B cell (primary cell): ENCODE measurements at regions not wholly inside any gene's neighbourhood (a gene's known extent, or its start where the extent isn't known, plus 50 kb on each side); places are given as distances from the start of the nearest gene placed in this dataset.

Experiments used
- ATAC-seq: fragments of 200-7000 bp; cut with Tn5 transposase; one replicate; pipeline ENCODE4 v1.10.0; 2021; ENCODE audit warnings: low read depth, mild to moderate bottlenecking, moderate number of reproducible peaks, moderate library complexity
- CTCF ChIA-PET: fragments of 350-600 bp; sonication (Branson Sonifier 250); formaldehyde crosslinking; loops from one replicate; lab custom pipeline; 2021; ENCODE audit warnings: antibody characterized with exemption, inconsistent platforms; lab: Charles Lee
- POLR2A ChIA-PET: fragments of 350-600 bp; sonication (Branson Sonifier 250); formaldehyde crosslinking; loops from one replicate; lab custom pipeline; 2021; ENCODE audit warnings: antibody characterized with exemption; lab: Charles Lee
- DNase-seq: peaks from one replicate; pipeline ENCODE4 v3.0.0; 2013
- H2AFZ ChIP-seq: 2 replicates; pipeline ENCODE4 v1.6.1; 2012; ENCODE audit warnings: mild to moderate bottlenecking, low read depth, low read length; ENCODE audit not compliant: insufficient read depth, poor library complexity, severe bottlenecking
- H3K27ac ChIP-seq, 2 donors: 1 replicate in 1 of 2; 2 replicates in 1 of 2; pipeline ENCODE4 v1.5.1; 2012 to 2013; ENCODE audit warnings: low read length in 2 of 2, mild to moderate bottlenecking in 2 of 2, moderate library complexity in 1 of 2
- H3K27me3 ChIP-seq, 4 experiments: fragments of 200-600 bp in 1 of 4; sonication (generic) in 1 of 4; replicated peaks in 1 of 4; 1 replicate in 2 of 4; 2 replicates in 2 of 4; pipeline versions ENCODE4 v1.6.1 to v1.7.0; 2013 to 2016; ENCODE audit warnings: low read length in 3 of 4, mild to moderate bottlenecking in 2 of 4, mixed read lengths in 1 of 4, moderate library complexity in 1 of 4; ENCODE audit not compliant: insufficient read depth in 4 of 4, control insufficient read depth in 3 of 4; ENCODE audit errors: control extremely low read depth in 1 of 4
- H3K36me3 ChIP-seq, 2 experiments: replicated peaks in 1 of 2; 1 replicate in 1 of 2; 2 replicates in 1 of 2; pipeline versions ENCODE4 v1.6.1 to v1.7.1; 2013; ENCODE audit warnings: low read length in 1 of 2; ENCODE audit not compliant: insufficient read depth in 2 of 2, control insufficient read depth in 1 of 2; ENCODE audit errors: control extremely low read depth in 1 of 2, extremely low read depth in 1 of 2
- H3K4me1 ChIP-seq, 2 donors: fragments of 200-600 bp in 1 of 2; sonication (generic) in 1 of 2; 1 replicate in 1 of 2; 2 replicates in 1 of 2; pipeline versions ENCODE4 v1.5.1 to v1.6.1; 2013 to 2017; ENCODE audit warnings: low read length in 2 of 2; ENCODE audit not compliant: control insufficient read depth in 2 of 2, insufficient read depth in 2 of 2
- H3K4me2 ChIP-seq: replicated peaks from 2 replicates; pipeline ENCODE3; 2012; ENCODE audit warnings: mild to moderate bottlenecking, low read depth, low read length; ENCODE audit not compliant: poor library complexity, severe bottlenecking
- H3K4me3 ChIP-seq, 5 experiments: fragments of 200-600 bp in 1 of 5; sonication (generic) in 1 of 5; 1 replicate in 3 of 5; 2 replicates in 2 of 5; pipeline versions ENCODE4 v1.5.1 to v1.7.0; 2011 to 2016; ENCODE audit warnings: low read length in 4 of 5, mild to moderate bottlenecking in 4 of 5, low read depth in 2 of 5, control low read depth in 1 of 5, moderate library complexity in 1 of 5; ENCODE audit not compliant: insufficient read depth in 1 of 5; ENCODE audit errors: control extremely low read depth in 1 of 5, extremely low read depth in 1 of 5
- H3K79me2 ChIP-seq: fragments of 200-600 bp; sonication (generic); one replicate; pipeline ENCODE4 v1.6.0; 2016; ENCODE audit warnings: low read length; ENCODE audit not compliant: control insufficient read depth, insufficient read depth
- H3K9ac ChIP-seq: fragments of 200-600 bp; sonication (generic); 2 replicates; pipeline ENCODE4 v1.6.1; 2017; ENCODE audit warnings: mild to moderate bottlenecking, low read length, moderate library complexity
- H3K9me3 ChIP-seq, 3 donors: one replicate each; pipeline versions ENCODE4 v1.6.1 to v1.7.1; 2013; ENCODE audit warnings: low read length in 2 of 3; ENCODE audit not compliant: control insufficient read depth in 2 of 3, insufficient read depth in 1 of 3; ENCODE audit errors: control extremely low read depth in 1 of 3
- H4K20me1 ChIP-seq: 2 replicates; pipeline ENCODE4 v1.6.0; 2012; ENCODE audit warnings: mild to moderate bottlenecking, low read length; ENCODE audit not compliant: insufficient read depth, control insufficient read depth, poor library complexity, severe bottlenecking
- H3K27ac Mint-ChIP-seq: one replicate; pipeline ENCODE4 v1.8.0; 2021; ENCODE audit warnings: mixed read lengths
- H3K27me3 Mint-ChIP-seq: one replicate; pipeline ENCODE4 v1.8.0; 2021; ENCODE audit warnings: mixed read lengths
- H3K4me1 Mint-ChIP-seq: one replicate; pipeline ENCODE4 v1.8.0; 2021; ENCODE audit warnings: mixed read lengths
- H3K4me3 Mint-ChIP-seq: one replicate; pipeline ENCODE4 v1.8.0; 2021; ENCODE audit warnings: mixed read lengths
- H3K9me3 Mint-ChIP-seq: one replicate; pipeline ENCODE4 v1.8.0; 2022; ENCODE audit warnings: mixed read lengths; ENCODE audit not compliant: insufficient read depth
- CTCF ChIP-seq: fragments of 200-600 bp; IDR thresholded peaks from one replicate; pipeline ENCODE4 v1.8.0; 2022; ENCODE audit warnings: antibody characterized with exemption, mild to moderate bottlenecking
- EZH2 ChIP-seq: IDR thresholded peaks from 2 replicates; pipeline ENCODE4 v1.6.1; 2012; ENCODE audit warnings: borderline replicate concordance, low read depth, mild to moderate bottlenecking, moderate library complexity, low read length; ENCODE audit not compliant: insufficient read depth, poor library complexity, severe bottlenecking
- WGBS: methylation state at CpG from one replicate; pipeline ENCODE4 v1.1.5; 2013; ENCODE audit warnings: missing lambda C conversion rate; ENCODE audit not compliant: insufficient coverage; 5-methylcytosine and 5-hydroxymethylcytosine counted together
- intact Hi-C: fragments of 100-400 bp; cut with micrococcal nuclease; formaldehyde crosslinking; loops from one replicate; pipeline ENCODE4 v1.10.0; 2022

GRCh38 chr9:26313108-26313507, 579.5 kb downstream of the CAAP1 start:
- Mint-ChIP-seq H3K27ac (no peak overlapping the region), H3K4me3 (no peak overlapping the region), H3K4me1 (no peaks in the 10 kb centered on the region), H3K9me3 (no peaks in the 10 kb centered on the region), H3K27me3 (no peaks in the 10 kb centered on the region)
- no peak for ATAC-seq
- TF ChIP-seq EZH2 (no peak), CTCF (no peak)
- DNase-seq = no peak
- Histone ChIP-seq H2AFZ (no peak overlapping the region), H4K20me1 (no peaks in the 10 kb centered on the region), H3K4me3 (no peak overlapping the region), H3K27me3 (no peaks in the 10 kb centered on the region), H3K27ac (no peak overlapping the region), H3K9ac (no peak overlapping the region), H3K36me3 (no peaks in the 10 kb centered on the region), H3K4me2 (no peak overlapping the region), H3K9me3 (no peaks in the 10 kb centered on the region), H3K79me2 (no peaks in the 10 kb centered on the region), H3K4me1 (no peaks in the 10 kb centered on the region)
- WGBS = no CpG with 5 or more reads among the region's 1 CpG
- CTCF ChIA-PET = no interaction called here
- POLR2A ChIA-PET = no interaction called here
- intact Hi-C loops = no loop called here

GRCh38 chr9:26311463-26311995, 581.1 kb downstream of the CAAP1 start:
- no peak overlapping the region for H2AFZ ChIP-seq
- no peaks in the 10 kb centered on the region for H3K4me1 Mint-ChIP-seq
- ATAC-seq = no peak
- H3K4me3 ChIP-seq = no peak overlapping the region
- peaks cover 5% of the 10 kb centered on the region for H3K9me3 Mint-ChIP-seq
- no peaks in the 10 kb centered on the region for H4K20me1 ChIP-seq
- DNase-seq = no peak
- no peaks in the 10 kb centered on the region for H3K27me3 ChIP-seq
- TF ChIP-seq EZH2 (no peak), CTCF (no peak)
- CTCF ChIA-PET = no interaction called here
- H3K4me1 ChIP-seq = no peaks in the 10 kb centered on the region
- no peak overlapping the region for H3K9ac ChIP-seq
- H3K79me2 ChIP-seq = no peaks in the 10 kb centered on the region
- H3K27ac ChIP-seq = no peak overlapping the region
- intact Hi-C loops = no loop called here
- no peaks in the 10 kb centered on the region for H3K36me3 ChIP-seq
- 83% methylated on average over 1 of the region's 2 CpGs for WGBS
- POLR2A ChIA-PET = no interaction called here
- no peak overlapping the region for H3K27ac Mint-ChIP-seq
- no peaks in the 10 kb centered on the region for H3K27me3 Mint-ChIP-seq
- H3K4me3 Mint-ChIP-seq = no peak overlapping the region
- no peak overlapping the region for H3K4me2 ChIP-seq
- H3K9me3 ChIP-seq = no peaks in the 10 kb centered on the region
